Neuron (in vitro differentiated cells): ENCODE measurements at regions not wholly inside any gene's neighbourhood (a gene's known extent, or its start where the extent isn't known, plus 50 kb on each side); places are given as distances from the start of the nearest gene placed in this dataset.

ENCODE experiments used
- H2AFZ ChIP-seq: one replicate; pipeline ENCODE4 v1.6.1; 2013; ENCODE audit warnings: low read depth, mild to moderate bottlenecking, inconsistent platforms, low read length, moderate library complexity
- H3K27me3 ChIP-seq: one replicate; pipeline ENCODE4 v1.6.1; 2013; ENCODE audit warnings: low read length; ENCODE audit not compliant: insufficient read depth
- H3K36me3 ChIP-seq: one replicate; pipeline ENCODE4 v1.6.1; 2013; ENCODE audit warnings: low read length; ENCODE audit not compliant: insufficient read depth
- H3K4me1 ChIP-seq: one replicate; pipeline ENCODE4 v1.6.1; 2013; ENCODE audit warnings: low read length; ENCODE audit not compliant: insufficient read depth
- H3K4me3 ChIP-seq: 2 replicates; pipeline ENCODE4 v1.5.1; 2013; ENCODE audit warnings: mild to moderate bottlenecking, low read length, moderate library complexity
- H3K9me3 ChIP-seq: one replicate; pipeline ENCODE4 v1.6.1; 2013; ENCODE audit warnings: low read length

- H3K4me3 ChIP-seq = no peak overlapping the region
- H3K9me3 ChIP-seq = no peaks in the 10 kb centered on the region
- no peaks in the 10 kb centered on the region for H3K36me3 ChIP-seq
- H2AFZ ChIP-seq = no peak overlapping the region
- peaks cover 11% of the 10 kb centered on the region for H3K4me1 ChIP-seq
- no peaks in the 10 kb centered on the region for H3K27me3 ChIP-seq
Measured at GRCh38 chr5:61823781-61824180, 482.2 kb upstream of the KIF2A start.

GRCh38 chr5:61824396-61824795 is 481.6 kb upstream of the KIF2A start:
- Histone ChIP-seq H3K36me3 (no peaks in the 10 kb centered on the region), H2AFZ (no peak overlapping the region), H3K27me3 (no peaks in the 10 kb centered on the region), H3K4me3 (no peak overlapping the region), H3K9me3 (no peaks in the 10 kb centered on the region), H3K4me1 (peaks cover 11% of the 10 kb centered on the region)

- H3K27me3 ChIP-seq = no peaks in the 10 kb centered on the region
- H3K9me3 ChIP-seq = no peaks in the 10 kb centered on the region
- no peaks in the 10 kb centered on the region for H3K36me3 ChIP-seq
- no peak overlapping the region for H2AFZ ChIP-seq
- no peak overlapping the region for H3K4me3 ChIP-seq
- peaks cover 6% of the 10 kb centered on the region for H3K4me1 ChIP-seq
Measured at GRCh38 chr5:61827445-61827975, 478.5 kb upstream of the KIF2A start.

- peaks cover 6% of the 10 kb centered on the region for H3K4me1 ChIP-seq
- H2AFZ ChIP-seq = no peak overlapping the region
- no peaks in the 10 kb centered on the region for H3K36me3 ChIP-seq
Measured at GRCh38 chr5:61828856-61829255, 477.1 kb upstream of the KIF2A start.

GRCh38 chr5:61831736-61832135 is 474.3 kb upstream of the KIF2A start:
- Histone ChIP-seq H3K4me1 (peaks cover 6% of the 10 kb centered on the region), H3K27me3 (no peaks in the 10 kb centered on the region), H3K9me3 (no peaks in the 10 kb centered on the region), H3K4me3 (no peak overlapping the region), H2AFZ (no peak overlapping the region), H3K36me3 (no peaks in the 10 kb centered on the region)

More at GRCh38 chr5:61828856-61829255, 477.1 kb upstream of the KIF2A start:
- no peaks in the 10 kb centered on the region for H3K9me3 ChIP-seq
- H3K27me3 ChIP-seq = no peaks in the 10 kb centered on the region
- no peak overlapping the region for H3K4me3 ChIP-seq

- Histone ChIP-seq H3K27me3 (no peaks in the 10 kb centered on the region), H2AFZ (no peak overlapping the region), H3K4me3 (no peak overlapping the region), H3K4me1 (no peaks in the 10 kb centered on the region), H3K9me3 (no peaks in the 10 kb centered on the region), H3K36me3 (no peaks in the 10 kb centered on the region)
Measured at GRCh38 chr5:61837788-61838187, 468.2 kb upstream of the KIF2A start.

GRCh38 chr5:61840361-61840760 is 465.6 kb upstream of the KIF2A start:
- H3K4me1 ChIP-seq = no peaks in the 10 kb centered on the region
- no peaks in the 10 kb centered on the region for H3K27me3 ChIP-seq
- no peaks in the 10 kb centered on the region for H3K9me3 ChIP-seq
- no peaks in the 10 kb centered on the region for H3K36me3 ChIP-seq
- no peak overlapping the region for H3K4me3 ChIP-seq
- no peak overlapping the region for H2AFZ ChIP-seq

- no peak overlapping the region for H2AFZ ChIP-seq
Measured at GRCh38 chr5:61842840-61843239, 463.2 kb upstream of the KIF2A start.

GRCh38 chr5:61850696-61851095 is 455.3 kb upstream of the KIF2A start:
- Histone ChIP-seq H3K9me3 (no peaks in the 10 kb centered on the region), H3K4me1 (no peaks in the 10 kb centered on the region), H3K4me3 (no peak overlapping the region), H3K36me3 (no peaks in the 10 kb centered on the region), H3K27me3 (no peaks in the 10 kb centered on the region), H2AFZ (no peak overlapping the region)

More at GRCh38 chr5:61842840-61843239, 463.2 kb upstream of the KIF2A start:
- no peaks in the 10 kb centered on the region for H3K36me3 ChIP-seq
- no peaks in the 10 kb centered on the region for H3K9me3 ChIP-seq
- H3K27me3 ChIP-seq = no peaks in the 10 kb centered on the region
- no peak overlapping the region for H3K4me3 ChIP-seq
- no peaks in the 10 kb centered on the region for H3K4me1 ChIP-seq

GRCh38 chr5:61854531-61854930 is 451.5 kb upstream of the KIF2A start:
- H3K4me3 ChIP-seq = no peak overlapping the region
- H3K36me3 ChIP-seq = no peaks in the 10 kb centered on the region
- no peaks in the 10 kb centered on the region for H3K4me1 ChIP-seq
- no peak overlapping the region for H2AFZ ChIP-seq
- H3K9me3 ChIP-seq = no peaks in the 10 kb centered on the region
- no peaks in the 10 kb centered on the region for H3K27me3 ChIP-seq

GRCh38 chr5:61860978-61861377 is 445.0 kb upstream of the KIF2A start:
- no peaks in the 10 kb centered on the region for H3K9me3 ChIP-seq
- no peak overlapping the region for H3K4me3 ChIP-seq
- no peaks in the 10 kb centered on the region for H3K36me3 ChIP-seq
- no peaks in the 10 kb centered on the region for H3K4me1 ChIP-seq
- H2AFZ ChIP-seq = no peak overlapping the region
- H3K27me3 ChIP-seq = no peaks in the 10 kb centered on the region

GRCh38 chr5:61866930-61867329 is 439.1 kb upstream of the KIF2A start:
- Histone ChIP-seq H2AFZ (no peak overlapping the region), H3K4me1 (no peaks in the 10 kb centered on the region), H3K4me3 (no peak overlapping the region), H3K27me3 (peaks cover 2% of the 10 kb centered on the region), H3K9me3 (peaks cover 9% of the 10 kb centered on the region), H3K36me3 (no peaks in the 10 kb centered on the region)

- peaks cover 2% of the 10 kb centered on the region for H3K27me3 ChIP-seq
- peaks cover 14% of the 10 kb centered on the region for H3K9me3 ChIP-seq
- H2AFZ ChIP-seq = no peak overlapping the region
- no peaks in the 10 kb centered on the region for H3K36me3 ChIP-seq
- no peak overlapping the region for H3K4me3 ChIP-seq
- H3K4me1 ChIP-seq = no peaks in the 10 kb centered on the region
Measured at GRCh38 chr5:61869333-61869732, 436.7 kb upstream of the KIF2A start.

- no peaks in the 10 kb centered on the region for H3K4me1 ChIP-seq
- no peaks in the 10 kb centered on the region for H3K27me3 ChIP-seq
- no peaks in the 10 kb centered on the region for H3K36me3 ChIP-seq
- no peak overlapping the region for H2AFZ ChIP-seq
- H3K4me3 ChIP-seq = no peak overlapping the region
- no peaks in the 10 kb centered on the region for H3K9me3 ChIP-seq
Measured at GRCh38 chr5:61878471-61878870, 427.5 kb upstream of the KIF2A start.
